ENCODE measurements at regions not wholly inside any gene's neighbourhood (a gene's known extent, or its start where the extent isn't known, plus 50 kb on each side); places are given as distances from the start of the nearest gene placed in this dataset.

GRCh38 chr10:62915158-62915557 is 99.0 kb upstream of the EGR2 start:
- dilution Hi-C loops (cut with MboI; ENCODE audit: extremely low pct_ligation_motif_present, low sequenced_read_pairs) = no loop called here
- FAIRE-seq = no peak

GRCh38 chr10:62912086-62912485 is 95.9 kb upstream of the EGR2 start:
- Histone ChIP-seq H3K79me2 (ENCODE audit: control insufficient read depth, insufficient read depth, low read length) (no peaks in the 10 kb centered on the region), H3K4me2 (ENCODE audit: control insufficient read depth, extremely low read depth, insufficient read depth, low read depth, low read length) (no peak overlapping the region), H3K27ac (ENCODE audit: control insufficient read depth, insufficient read depth, low read length) (no peak overlapping the region), H4K20me1 (ENCODE audit: control insufficient read depth, extremely low read depth, insufficient read depth, low read length) (no peaks in the 10 kb centered on the region), H3K27me3 (ENCODE audit: control insufficient read depth, extremely low read depth, insufficient read depth, low read length) (no peaks in the 10 kb centered on the region), H2AFZ (ENCODE audit: control insufficient read depth, low read length) (no peak overlapping the region), H3K9ac (ENCODE audit: control insufficient read depth, extremely low read depth, insufficient read depth, low read length) (no peak overlapping the region), H3K4me3 (ENCODE audit: control insufficient read depth in 2 of 3, extremely low read depth in 1 of 3, insufficient read depth in 2 of 3, low read depth in 1 of 3, low read length in 3 of 3) (no peak overlapping the region), H3K36me3 (ENCODE audit: control insufficient read depth in 2 of 2, extremely low read depth in 1 of 2, insufficient read depth in 2 of 2, low read length in 2 of 2) (no peaks in the 10 kb centered on the region), H3K4me1 (ENCODE audit: control insufficient read depth, extremely low read depth, insufficient read depth, low read length) (peaks cover 15% of the 10 kb centered on the region), H3K9me3 (ENCODE audit: control insufficient read depth, low read depth, low read length) (no peaks in the 10 kb centered on the region), H3K9me1 (ENCODE audit: control insufficient read depth, extremely low read depth, insufficient read depth, low read length) (no peaks in the 10 kb centered on the region)
- TF ChIP-seq EZH2 (IDR thresholded peaks at IDR 0.05; ENCODE audit: low read length) = no peak
- TF ChIP-seq, protein P1, sequence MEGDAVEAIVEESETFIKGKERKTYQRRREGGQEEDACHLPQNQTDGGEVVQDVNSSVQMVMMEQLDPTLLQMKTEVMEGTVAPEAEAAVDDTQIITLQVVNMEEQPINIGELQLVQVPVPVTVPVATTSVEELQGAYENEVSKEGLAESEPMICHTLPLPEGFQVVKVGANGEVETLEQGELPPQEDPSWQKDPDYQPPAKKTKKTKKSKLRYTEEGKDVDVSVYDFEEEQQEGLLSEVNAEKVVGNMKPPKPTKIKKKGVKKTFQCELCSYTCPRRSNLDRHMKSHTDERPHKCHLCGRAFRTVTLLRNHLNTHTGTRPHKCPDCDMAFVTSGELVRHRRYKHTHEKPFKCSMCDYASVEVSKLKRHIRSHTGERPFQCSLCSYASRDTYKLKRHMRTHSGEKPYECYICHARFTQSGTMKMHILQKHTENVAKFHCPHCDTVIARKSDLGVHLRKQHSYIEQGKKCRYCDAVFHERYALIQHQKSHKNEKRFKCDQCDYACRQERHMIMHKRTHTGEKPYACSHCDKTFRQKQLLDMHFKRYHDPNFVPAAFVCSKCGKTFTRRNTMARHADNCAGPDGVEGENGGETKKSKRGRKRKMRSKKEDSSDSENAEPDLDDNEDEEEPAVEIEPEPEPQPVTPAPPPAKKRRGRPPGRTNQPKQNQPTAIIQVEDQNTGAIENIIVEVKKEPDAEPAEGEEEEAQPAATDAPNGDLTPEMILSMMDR (optimal IDR thresholded peaks at IDR 0.05 in 1 of 3, IDR thresholded peaks at IDR 0.05 in 1 of 3, conservative IDR thresholded peaks at IDR 0.05 in 1 of 3; ENCODE audit: extremely low read depth in 1 of 3, insufficient read depth in 2 of 3, low read length in 3 of 3) = no peak
- FAIRE-seq (no peak), DNase-seq (ENCODE audit: low read depth, low spot score) (no peak)
- dilution Hi-C loops (cut with MboI; ENCODE audit: extremely low pct_ligation_motif_present, low sequenced_read_pairs) = no loop called here

More at GRCh38 chr10:62915158-62915557, 99.0 kb upstream of the EGR2 start:
- no peak overlapping the region for H3K4me2 ChIP-seq (ENCODE audit: control insufficient read depth, extremely low read depth, insufficient read depth, low read depth, low read length)
- no peak overlapping the region for H3K4me3 ChIP-seq (ENCODE audit: control insufficient read depth in 2 of 3, extremely low read depth in 1 of 3, insufficient read depth in 2 of 3, low read depth in 1 of 3, low read length in 3 of 3)
- TF ChIP-seq EZH2 (IDR thresholded peaks at IDR 0.05; ENCODE audit: low read length) = no peak
- TF ChIP-seq, protein P1 (optimal IDR thresholded peaks at IDR 0.05 in 1 of 3, IDR thresholded peaks at IDR 0.05 in 1 of 3, conservative IDR thresholded peaks at IDR 0.05 in 1 of 3; ENCODE audit: extremely low read depth in 1 of 3, insufficient read depth in 2 of 3, low read length in 3 of 3) = no peak
- no peaks in the 10 kb centered on the region for H3K79me2 ChIP-seq (ENCODE audit: control insufficient read depth, insufficient read depth, low read length)
- H3K4me1 ChIP-seq (ENCODE audit: control insufficient read depth, extremely low read depth, insufficient read depth, low read length) = peaks cover 21% of the 10 kb centered on the region
- no peaks in the 10 kb centered on the region for H3K9me3 ChIP-seq (ENCODE audit: control insufficient read depth, low read depth, low read length)
- no peak for DNase-seq (ENCODE audit: low read depth, low spot score)
- H2AFZ ChIP-seq (ENCODE audit: control insufficient read depth, low read length) = no peak overlapping the region
- H3K9ac ChIP-seq (ENCODE audit: control insufficient read depth, extremely low read depth, insufficient read depth, low read length) = no peak overlapping the region
- H3K27me3 ChIP-seq (ENCODE audit: control insufficient read depth, extremely low read depth, insufficient read depth, low read length) = no peaks in the 10 kb centered on the region
- no peak overlapping the region for H3K27ac ChIP-seq (ENCODE audit: control insufficient read depth, insufficient read depth, low read length)
- H4K20me1 ChIP-seq (ENCODE audit: control insufficient read depth, extremely low read depth, insufficient read depth, low read length) = no peaks in the 10 kb centered on the region
- H3K36me3 ChIP-seq (ENCODE audit: control insufficient read depth in 2 of 2, extremely low read depth in 1 of 2, insufficient read depth in 2 of 2, low read length in 2 of 2) = no peaks in the 10 kb centered on the region
- no peaks in the 10 kb centered on the region for H3K9me1 ChIP-seq (ENCODE audit: control insufficient read depth, extremely low read depth, insufficient read depth, low read length)

Data from keratinocyte (primary cell).